ENCODE measurements at regions not wholly inside any gene's neighbourhood (a gene's known extent, or its start where the extent isn't known, plus 50 kb on each side); places are given as distances from the start of the nearest gene placed in this dataset.

- TF ChIP-seq POLR2A (IDR thresholded peaks at IDR 0.05) = no peak
- TF ChIP-seq, protein P1, sequence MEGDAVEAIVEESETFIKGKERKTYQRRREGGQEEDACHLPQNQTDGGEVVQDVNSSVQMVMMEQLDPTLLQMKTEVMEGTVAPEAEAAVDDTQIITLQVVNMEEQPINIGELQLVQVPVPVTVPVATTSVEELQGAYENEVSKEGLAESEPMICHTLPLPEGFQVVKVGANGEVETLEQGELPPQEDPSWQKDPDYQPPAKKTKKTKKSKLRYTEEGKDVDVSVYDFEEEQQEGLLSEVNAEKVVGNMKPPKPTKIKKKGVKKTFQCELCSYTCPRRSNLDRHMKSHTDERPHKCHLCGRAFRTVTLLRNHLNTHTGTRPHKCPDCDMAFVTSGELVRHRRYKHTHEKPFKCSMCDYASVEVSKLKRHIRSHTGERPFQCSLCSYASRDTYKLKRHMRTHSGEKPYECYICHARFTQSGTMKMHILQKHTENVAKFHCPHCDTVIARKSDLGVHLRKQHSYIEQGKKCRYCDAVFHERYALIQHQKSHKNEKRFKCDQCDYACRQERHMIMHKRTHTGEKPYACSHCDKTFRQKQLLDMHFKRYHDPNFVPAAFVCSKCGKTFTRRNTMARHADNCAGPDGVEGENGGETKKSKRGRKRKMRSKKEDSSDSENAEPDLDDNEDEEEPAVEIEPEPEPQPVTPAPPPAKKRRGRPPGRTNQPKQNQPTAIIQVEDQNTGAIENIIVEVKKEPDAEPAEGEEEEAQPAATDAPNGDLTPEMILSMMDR (IDR thresholded peaks at IDR 0.05) = no peak
These were observed 354.4 kb downstream of the SETD4 start for GRCh38 chr21:35705888-35706287.

Measured in heart left ventricle (tissue), 13 donors.